CD4-positive, alpha-beta T cell (primary cell): ENCODE measurements at regions not wholly inside any gene's neighbourhood (a gene's known extent, or its start where the extent isn't known, plus 50 kb on each side); places are given as distances from the start of the nearest gene placed in this dataset.

Source experiments
- ATAC-seq: fragments of 200-7000 bp; cut with Tn5 transposase; one replicate; pipeline ENCODE4 v1.10.0; 2022; ENCODE audit warnings: mild to moderate bottlenecking; ENCODE audit not compliant: poor library complexity
- CTCF ChIA-PET: fragments of 350-600 bp; sonication (Branson Sonifier 250); formaldehyde crosslinking; loops from one replicate; lab custom pipeline; 2021; ENCODE audit warnings: antibody characterized with exemption, inconsistent platforms; lab: Charles Lee
- POLR2A ChIA-PET: fragments of 350-600 bp; sonication (Branson Sonifier 250); formaldehyde crosslinking; loops from one replicate; lab custom pipeline; 2021; ENCODE audit warnings: antibody characterized with exemption, inconsistent platforms; lab: Charles Lee
- DNase-seq, 14 experiments: peaks; one replicate each; pipeline ENCODE4 v3.0.0-alpha.2; 2013 to 2020; ENCODE audit warnings: mixed read lengths in 2 of 14
- H3K27ac ChIP-seq, 2 donors: one replicate each; pipeline versions ENCODE4 v1.5.1 to v1.7.0; 2013; ENCODE audit warnings: low read length in 2 of 2, low read depth in 1 of 2, mild to moderate bottlenecking in 1 of 2
- H3K27me3 ChIP-seq, 2 experiments: 1 replicate in 1 of 2; 2 replicates in 1 of 2; pipeline versions ENCODE4 v1.6.1 to v1.7.0; 2013; ENCODE audit warnings: low read length in 2 of 2, control low read depth in 1 of 2, mild to moderate bottlenecking in 1 of 2, moderate library complexity in 1 of 2; ENCODE audit not compliant: insufficient read depth in 2 of 2, control insufficient read depth in 1 of 2
- H3K36me3 ChIP-seq: one replicate; pipeline ENCODE4 v1.6.1; 2013; ENCODE audit warnings: low read length, control low read depth; ENCODE audit not compliant: insufficient read depth
- H3K4me1 ChIP-seq: one replicate; pipeline ENCODE4 v1.6.1; 2013; ENCODE audit warnings: low read length, control low read depth; ENCODE audit not compliant: insufficient read depth
- H3K4me3 ChIP-seq: one replicate; pipeline ENCODE4 v1.5.1; 2013; ENCODE audit warnings: mild to moderate bottlenecking, low read length, moderate library complexity
- H3K9me3 ChIP-seq, 2 experiments: 1 replicate in 1 of 2; 2 replicates in 1 of 2; pipeline versions ENCODE4 v1.6.1 to v1.7.0; 2013; ENCODE audit warnings: low read length in 2 of 2, mild to moderate bottlenecking in 2 of 2, control low read depth in 1 of 2, moderate library complexity in 1 of 2; ENCODE audit not compliant: control insufficient read depth in 1 of 2, insufficient read depth in 1 of 2
- H3K27ac Mint-ChIP-seq: one replicate; pipeline ENCODE4 v1.8.0; 2020; ENCODE audit warnings: mixed read lengths
- H3K27me3 Mint-ChIP-seq: one replicate; pipeline ENCODE4 v1.8.0; 2021; ENCODE audit warnings: mixed read lengths
- H3K36me3 Mint-ChIP-seq: one replicate; pipeline ENCODE4 v1.8.0; 2021; ENCODE audit warnings: low read depth, mixed read lengths
- H3K4me1 Mint-ChIP-seq: one replicate; pipeline ENCODE4 v1.8.0; 2021; ENCODE audit warnings: low read depth, mixed read lengths
- H3K4me3 Mint-ChIP-seq: one replicate; pipeline ENCODE4 v1.8.0; 2020; ENCODE audit warnings: mild to moderate bottlenecking, mixed read lengths
- H3K9me3 Mint-ChIP-seq: one replicate; pipeline ENCODE4 v1.8.0; 2020; ENCODE audit warnings: mixed read lengths
- CTCF ChIP-seq: fragments of 200-600 bp; IDR thresholded peaks from one replicate; pipeline ENCODE4 v1.8.0; 2022; ENCODE audit warnings: antibody characterized with exemption, mild to moderate bottlenecking
- intact Hi-C, 2 experiments: fragments of 100-400 bp; cut with DNase I in 1 of 2; cut with micrococcal nuclease in 1 of 2; formaldehyde crosslinking; loops; one replicate each; pipeline versions ENCODE4 v1.15.1 to v1.9.0; 2023 to 2025; cut with DNase I, micrococcal nuclease

GRCh38 chr10:4070184-4070583, 285.2 kb upstream of the KLF6 start:
- no peak overlapping the region for H3K4me3 Mint-ChIP-seq
- no peak for DNase-seq
- H3K36me3 Mint-ChIP-seq: no peaks in the 10 kb centered on the region
- H3K4me3 ChIP-seq: no peak overlapping the region
- CTCF ChIA-PET: no interaction called here
- H3K27me3 Mint-ChIP-seq: no peaks in the 10 kb centered on the region
- H3K27ac ChIP-seq: no peak overlapping the region
- H3K4me1 Mint-ChIP-seq: peaks cover 20% of the 10 kb centered on the region
- no peak for ATAC-seq
- no peaks in the 10 kb centered on the region for H3K9me3 Mint-ChIP-seq
- intact Hi-C loops: no loop called here
- no peak overlapping the region for H3K27ac Mint-ChIP-seq
- H3K4me1 ChIP-seq: peaks cover 31% of the 10 kb centered on the region
- H3K27me3 ChIP-seq: no peaks in the 10 kb centered on the region
- no peaks in the 10 kb centered on the region for H3K9me3 ChIP-seq
- no peaks in the 10 kb centered on the region for H3K36me3 ChIP-seq
- TF ChIP-seq CTCF: no peak
- POLR2A ChIA-PET: no interaction called here

GRCh38 chr10:4069491-4069890, 284.5 kb upstream of the KLF6 start:
- DNase-seq: no peak
- ChIA-PET CTCF (no interaction called here), POLR2A (no interaction called here)
- H3K36me3 Mint-ChIP-seq: no peaks in the 10 kb centered on the region
- Histone ChIP-seq H3K4me3 (no peak overlapping the region), H3K36me3 (no peaks in the 10 kb centered on the region), H3K4me1 (peaks cover 24% of the 10 kb centered on the region), H3K9me3 (no peaks in the 10 kb centered on the region), H3K27me3 (no peaks in the 10 kb centered on the region), H3K27ac (no peak overlapping the region)
- peaks cover 13% of the 10 kb centered on the region for H3K4me1 Mint-ChIP-seq
- H3K9me3 Mint-ChIP-seq: no peaks in the 10 kb centered on the region
- H3K27me3 Mint-ChIP-seq: no peaks in the 10 kb centered on the region
- intact Hi-C loops: no loop called here
- no peak for TF ChIP-seq CTCF
- no peak overlapping the region for H3K27ac Mint-ChIP-seq
- ATAC-seq: no peak
- H3K4me3 Mint-ChIP-seq: no peak overlapping the region

GRCh38 chr10:4068629-4069028, 283.6 kb upstream of the KLF6 start:
- no peak overlapping the region for H3K4me3 ChIP-seq
- CTCF ChIA-PET: no interaction called here
- no peak for TF ChIP-seq CTCF

More at GRCh38 chr10:4068629-4069028, 283.6 kb upstream of the KLF6 start:
- Mint-ChIP-seq H3K4me3 (no peak overlapping the region), H3K36me3 (no peaks in the 10 kb centered on the region), H3K9me3 (no peaks in the 10 kb centered on the region), H3K27ac (no peak overlapping the region), H3K4me1 (peaks cover 4% of the 10 kb centered on the region), H3K27me3 (no peaks in the 10 kb centered on the region)
- Histone ChIP-seq H3K4me1 (peaks cover 17% of the 10 kb centered on the region), H3K9me3 (no peaks in the 10 kb centered on the region), H3K27me3 (no peaks in the 10 kb centered on the region), H3K36me3 (no peaks in the 10 kb centered on the region), H3K27ac (no peak overlapping the region)
- ATAC-seq (no peak), DNase-seq (no peak)
- POLR2A ChIA-PET: no interaction called here
- intact Hi-C loops: no loop called here
